ENCODE measurements at regions not wholly inside any gene's neighbourhood (a gene's known extent, or its start where the extent isn't known, plus 50 kb on each side); places are given as distances from the start of the nearest gene placed in this dataset.

- Mint-ChIP-seq H3K4me1 (no peaks in the 10 kb centered on the region), H3K36me3 (ENCODE audit: low read depth) (no peaks in the 10 kb centered on the region), H3K27ac (no peak overlapping the region), H3K9me3 (no peaks in the 10 kb centered on the region), H3K27me3 (ENCODE audit: low read depth, poor library complexity) (no peaks in the 10 kb centered on the region), H3K4me3 (no peak overlapping the region)
- DNase-seq = no peak
- no peak for TF ChIP-seq CTCF (IDR thresholded peaks at IDR 0.05)
Measured at GRCh38 chr13:37345869-37346268, 240.4 kb upstream of the CSNK1A1L start.

GRCh38 chr13:37345391-37345790 lies 239.9 kb upstream of the CSNK1A1L start:
- no peak for TF ChIP-seq CTCF (IDR thresholded peaks at IDR 0.05)
- no peak overlapping the region for H3K27ac Mint-ChIP-seq

GRCh38 chr13:37344056-37344455 lies 238.6 kb upstream of the CSNK1A1L start:
- Mint-ChIP-seq H3K4me1 (no peaks in the 10 kb centered on the region), H3K27me3 (ENCODE audit: low read depth, poor library complexity) (no peaks in the 10 kb centered on the region), H3K4me3 (no peak overlapping the region), H3K27ac (no peak overlapping the region), H3K9me3 (no peaks in the 10 kb centered on the region), H3K36me3 (ENCODE audit: low read depth) (no peaks in the 10 kb centered on the region)
- no peak for DNase-seq
- no peak for TF ChIP-seq CTCF (IDR thresholded peaks at IDR 0.05)

More at GRCh38 chr13:37345391-37345790, 239.9 kb upstream of the CSNK1A1L start:
- no peaks in the 10 kb centered on the region for H3K27me3 Mint-ChIP-seq (ENCODE audit: low read depth, poor library complexity)
- no peaks in the 10 kb centered on the region for H3K36me3 Mint-ChIP-seq (ENCODE audit: low read depth)
- H3K4me3 Mint-ChIP-seq = no peak overlapping the region
- H3K4me1 Mint-ChIP-seq = no peaks in the 10 kb centered on the region
- no peak for DNase-seq
- no peaks in the 10 kb centered on the region for H3K9me3 Mint-ChIP-seq

GRCh38 chr13:37342205-37342604 lies 236.7 kb upstream of the CSNK1A1L start:
- no peaks in the 10 kb centered on the region for H3K9me3 Mint-ChIP-seq
- no peak for DNase-seq
- no peak overlapping the region for H3K4me3 Mint-ChIP-seq
- TF ChIP-seq CTCF (IDR thresholded peaks at IDR 0.05) = no peak
- no peaks in the 10 kb centered on the region for H3K27me3 Mint-ChIP-seq (ENCODE audit: low read depth, poor library complexity)
- no peaks in the 10 kb centered on the region for H3K36me3 Mint-ChIP-seq (ENCODE audit: low read depth)
- H3K4me1 Mint-ChIP-seq = no peaks in the 10 kb centered on the region
- H3K27ac Mint-ChIP-seq = no peak overlapping the region

- Mint-ChIP-seq H3K4me3 (no peak overlapping the region), H3K36me3 (ENCODE audit: low read depth) (no peaks in the 10 kb centered on the region), H3K27me3 (ENCODE audit: low read depth, poor library complexity) (no peaks in the 10 kb centered on the region), H3K4me1 (no peaks in the 10 kb centered on the region), H3K9me3 (no peaks in the 10 kb centered on the region), H3K27ac (no peak overlapping the region)
- no peak for TF ChIP-seq CTCF (IDR thresholded peaks at IDR 0.05)
- peak; percentile 6 for DNase-seq
Measured at GRCh38 chr13:37340901-37341670, 235.6 kb upstream of the CSNK1A1L start.

GRCh38 chr13:37339386-37339735 lies 233.9 kb upstream of the CSNK1A1L start:
- TF ChIP-seq CTCF (IDR thresholded peaks at IDR 0.05) = no peak
- Mint-ChIP-seq H3K4me1 (no peaks in the 10 kb centered on the region), H3K36me3 (ENCODE audit: low read depth) (no peaks in the 10 kb centered on the region)

More at GRCh38 chr13:37339386-37339735, 233.9 kb upstream of the CSNK1A1L start:
- H3K27me3 Mint-ChIP-seq (ENCODE audit: low read depth, poor library complexity) = no peaks in the 10 kb centered on the region
- no peak overlapping the region for H3K27ac Mint-ChIP-seq
- no peak overlapping the region for H3K4me3 Mint-ChIP-seq
- no peaks in the 10 kb centered on the region for H3K9me3 Mint-ChIP-seq
- DNase-seq = no peak
